ENCODE measurements at regions not wholly inside any gene's neighbourhood (a gene's known extent, or its start where the extent isn't known, plus 50 kb on each side); places are given as distances from the start of the nearest gene placed in this dataset.

- TF ChIP-seq, protein P1, sequence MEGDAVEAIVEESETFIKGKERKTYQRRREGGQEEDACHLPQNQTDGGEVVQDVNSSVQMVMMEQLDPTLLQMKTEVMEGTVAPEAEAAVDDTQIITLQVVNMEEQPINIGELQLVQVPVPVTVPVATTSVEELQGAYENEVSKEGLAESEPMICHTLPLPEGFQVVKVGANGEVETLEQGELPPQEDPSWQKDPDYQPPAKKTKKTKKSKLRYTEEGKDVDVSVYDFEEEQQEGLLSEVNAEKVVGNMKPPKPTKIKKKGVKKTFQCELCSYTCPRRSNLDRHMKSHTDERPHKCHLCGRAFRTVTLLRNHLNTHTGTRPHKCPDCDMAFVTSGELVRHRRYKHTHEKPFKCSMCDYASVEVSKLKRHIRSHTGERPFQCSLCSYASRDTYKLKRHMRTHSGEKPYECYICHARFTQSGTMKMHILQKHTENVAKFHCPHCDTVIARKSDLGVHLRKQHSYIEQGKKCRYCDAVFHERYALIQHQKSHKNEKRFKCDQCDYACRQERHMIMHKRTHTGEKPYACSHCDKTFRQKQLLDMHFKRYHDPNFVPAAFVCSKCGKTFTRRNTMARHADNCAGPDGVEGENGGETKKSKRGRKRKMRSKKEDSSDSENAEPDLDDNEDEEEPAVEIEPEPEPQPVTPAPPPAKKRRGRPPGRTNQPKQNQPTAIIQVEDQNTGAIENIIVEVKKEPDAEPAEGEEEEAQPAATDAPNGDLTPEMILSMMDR (conservative IDR thresholded peaks at IDR 0.05): no peak
- no peak for TF ChIP-seq ZFX (IDR thresholded peaks at IDR 0.05)
Observed at GRCh38 chr9:16090907-16091629, 538.2 kb downstream of the CCDC171 start.
